ENCODE measurements at regions not wholly inside any gene's neighbourhood (a gene's known extent, or its start where the extent isn't known, plus 50 kb on each side); places are given as distances from the start of the nearest gene placed in this dataset.

DNA sequence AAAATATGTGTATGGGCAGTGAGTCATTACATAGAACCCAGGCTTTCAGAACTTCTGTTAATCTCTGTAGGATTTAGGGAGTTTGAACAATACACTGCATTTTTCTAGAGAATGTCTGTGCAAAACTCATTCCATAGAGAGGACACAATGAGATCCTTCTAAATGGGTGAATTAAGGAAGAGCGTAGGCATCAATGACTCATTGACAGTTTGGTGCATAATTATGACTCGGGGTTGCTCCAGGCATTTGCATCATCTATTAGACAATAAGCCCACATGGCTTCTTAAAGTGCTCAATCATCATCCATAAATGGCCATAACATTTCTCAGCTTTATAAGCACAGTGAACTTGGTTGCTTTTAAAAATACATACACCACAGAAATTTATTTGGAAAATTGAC, 625.5 kb downstream of the CDH26 start:
- TF ChIP-seq POLR2AphosphoS5 (IDR thresholded peaks at IDR 0.05; ENCODE audit: low read depth, low read length) (no peak), POLR2A (IDR thresholded peaks at IDR 0.05; ENCODE audit: low read depth, low read length) (no peak)

All from GM12891 (cell line).